RCC 7860 (cell line): ENCODE measurements at regions not wholly inside any gene's neighbourhood (a gene's known extent, or its start where the extent isn't known, plus 50 kb on each side); places are given as distances from the start of the nearest gene placed in this dataset.
"Not testable (repeated sequence)": the region's sequence is repeated elsewhere in the genome, so short reads cannot be mapped to it uniquely, and the experiment has no call there.

ENCODE experiments used
- DNase-seq: peaks from one replicate; pipeline ENCODE4 v3.0.0-alpha.2; 2015; ENCODE audit warnings: low spot score
- FAIRE-seq: peaks from 2 replicates; lab custom pipeline; 2012; peaks lifted over from hg19 to GRCh38; lab: Jason Lieb, UNC

DNA sequence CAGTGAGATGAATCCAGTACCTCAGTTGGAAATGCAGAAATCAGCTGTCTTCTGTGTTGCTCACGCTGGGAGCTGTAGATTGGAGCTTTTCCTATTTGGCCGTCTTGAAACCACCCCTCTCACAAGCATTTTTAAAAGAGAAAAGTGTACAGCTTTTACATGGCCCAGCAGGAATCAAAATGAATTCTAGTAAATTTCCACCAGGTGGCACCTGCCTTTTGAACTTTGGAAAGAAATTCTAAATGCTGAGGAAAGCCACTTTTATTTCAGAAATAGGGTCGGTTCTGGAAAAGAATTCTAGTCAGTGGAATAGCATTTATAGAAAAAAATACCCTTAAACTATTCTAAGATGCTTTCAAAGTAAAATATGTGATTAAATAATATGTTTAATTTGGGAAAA lies 647.8 kb downstream of the CD109 start:
- DNase-seq (no peak), FAIRE-seq (no peak)

DNA sequence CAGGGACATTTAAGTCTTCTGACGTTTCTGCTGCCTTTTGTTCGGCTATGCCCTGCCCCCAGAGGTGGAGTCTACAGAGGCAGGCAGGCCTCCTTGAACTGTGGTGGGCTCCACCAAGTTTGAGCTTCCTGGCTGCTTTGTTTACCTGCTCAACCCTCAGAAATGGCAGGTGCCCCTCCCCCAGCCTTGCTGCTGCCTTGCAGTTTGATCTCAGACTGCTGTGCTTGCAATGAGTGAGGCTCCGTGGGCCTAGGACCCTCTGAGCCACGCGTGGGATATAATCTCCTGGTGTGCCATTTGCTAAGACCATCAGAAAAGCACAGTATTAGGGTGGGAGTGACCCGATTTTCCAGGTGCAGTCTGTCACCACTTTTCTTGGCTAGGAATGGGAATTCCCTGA lies 647.3 kb downstream of the CD109 start:
- FAIRE-seq, DNase-seq: not testable (repeated sequence)

DNA sequence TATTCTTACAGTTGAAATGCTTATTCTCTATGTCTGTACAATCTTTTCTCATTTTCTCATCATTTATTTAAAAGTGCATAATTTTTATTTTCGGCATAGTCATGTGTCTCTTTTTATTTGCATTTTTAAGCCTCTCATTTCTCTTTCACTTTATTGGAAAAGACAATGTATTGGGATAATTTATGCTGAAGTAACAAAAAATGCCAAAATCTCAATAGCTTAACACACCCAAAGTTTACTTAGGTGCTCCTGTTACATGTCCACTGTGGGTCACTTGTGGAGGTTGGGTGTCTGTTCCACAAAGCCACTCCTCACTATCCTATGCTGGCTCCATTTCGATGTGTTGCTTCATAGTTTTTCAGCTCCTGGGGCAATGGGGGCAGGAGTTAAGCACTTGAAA lies 638.7 kb downstream of the CD109 start:
- DNase-seq = no peak
- FAIRE-seq = no peak

DNA sequence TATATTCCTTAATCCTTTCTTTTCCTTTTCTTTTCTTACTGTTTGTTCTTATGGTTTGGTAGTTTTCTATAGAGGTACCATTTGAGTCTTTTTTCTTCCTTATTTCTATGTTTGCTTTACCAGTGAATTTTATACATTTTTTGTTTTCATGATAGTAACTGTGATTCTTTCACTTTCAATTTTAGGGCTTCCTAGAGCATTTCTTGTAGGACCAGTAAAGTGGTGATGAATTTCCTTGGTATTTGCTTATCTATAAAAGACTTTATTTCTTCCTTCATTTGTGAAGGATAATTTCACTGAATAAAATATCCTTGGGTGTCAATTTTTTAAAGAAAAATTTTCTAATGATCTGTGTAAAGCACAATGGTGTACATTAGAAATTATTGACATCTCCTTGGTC lies 637.4 kb downstream of the CD109 start:
- DNase-seq (no peak), FAIRE-seq (no peak)

DNA sequence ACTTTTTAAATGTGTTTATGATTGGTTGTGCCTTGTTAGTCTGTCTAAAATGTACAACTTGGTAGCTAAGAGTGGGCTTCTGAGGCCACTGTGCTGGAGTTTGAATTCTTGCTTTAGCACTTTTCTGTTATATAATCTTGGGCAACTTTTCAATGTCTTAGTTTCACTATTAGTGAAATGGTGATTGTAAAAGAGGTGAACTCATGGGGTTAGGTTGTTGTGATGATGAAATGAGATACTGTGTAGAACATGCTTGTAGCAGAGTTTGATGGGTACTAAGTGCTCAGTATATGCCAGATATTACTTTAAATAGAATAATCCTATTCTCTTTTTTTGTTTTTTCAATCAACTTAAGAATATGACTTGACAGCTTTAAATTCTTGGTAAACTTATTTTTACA lies 624.7 kb downstream of the CD109 start:
- no peak for FAIRE-seq
- DNase-seq = no peak

DNA sequence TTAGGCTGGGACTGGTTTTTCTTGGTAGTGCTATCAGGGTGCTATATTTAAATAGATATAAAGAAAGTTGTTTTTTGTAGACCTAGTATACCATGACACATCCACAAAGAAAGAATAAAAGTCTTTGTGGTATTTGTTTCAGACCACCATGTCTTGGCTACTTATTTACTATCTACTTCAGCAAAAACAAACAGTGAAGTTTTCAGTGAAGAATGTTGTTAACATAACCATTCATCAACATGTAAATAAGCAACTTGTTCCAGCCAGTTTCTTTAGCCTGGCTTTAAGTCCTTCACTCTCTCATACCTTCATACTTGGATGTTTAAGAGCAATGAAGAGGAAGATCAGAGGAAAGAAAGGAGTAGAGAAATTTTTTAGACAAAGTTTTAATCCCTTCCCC lies 624.1 kb downstream of the CD109 start:
- FAIRE-seq (no peak), DNase-seq (no peak)

DNA sequence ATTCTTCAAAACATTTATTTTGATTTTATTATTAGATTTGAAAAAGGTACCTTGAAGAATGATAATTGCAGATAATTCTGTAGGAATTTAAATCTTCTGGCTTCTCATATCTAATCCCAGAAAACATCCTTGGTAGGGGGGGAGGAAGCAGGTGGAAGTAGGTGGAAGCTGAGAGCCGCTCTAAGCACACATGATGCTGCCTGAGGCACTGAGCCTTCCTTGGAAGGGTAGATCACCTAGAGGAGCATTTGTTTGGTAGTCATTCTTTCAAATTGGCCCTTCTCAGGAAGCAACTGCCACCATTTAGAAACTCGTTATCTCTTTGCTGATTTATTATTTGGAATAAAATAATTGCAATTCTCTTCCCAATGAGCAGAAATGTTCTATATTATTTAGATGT lies 623.3 kb downstream of the CD109 start:
- no peak for FAIRE-seq
- no peak for DNase-seq

DNA sequence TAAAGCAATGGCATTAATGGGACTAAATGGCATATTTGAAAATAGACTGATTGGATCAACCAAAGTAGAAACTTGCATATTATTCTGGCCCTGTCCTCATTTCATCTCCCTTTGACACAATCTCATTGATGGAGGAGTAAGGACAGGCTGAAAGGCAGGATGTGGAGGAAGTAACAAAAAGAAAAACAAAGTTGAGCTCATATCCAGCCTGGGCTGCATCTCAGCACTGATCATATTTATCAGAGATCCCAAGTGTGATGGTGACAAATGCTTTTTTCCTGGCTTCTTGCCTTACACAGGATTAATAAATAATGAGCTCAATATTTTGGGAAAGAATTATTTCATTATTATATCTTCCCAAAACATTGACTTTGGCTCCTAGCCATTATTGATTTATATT lies 622.7 kb downstream of the CD109 start:
- DNase-seq = no peak
- no peak for FAIRE-seq

DNA sequence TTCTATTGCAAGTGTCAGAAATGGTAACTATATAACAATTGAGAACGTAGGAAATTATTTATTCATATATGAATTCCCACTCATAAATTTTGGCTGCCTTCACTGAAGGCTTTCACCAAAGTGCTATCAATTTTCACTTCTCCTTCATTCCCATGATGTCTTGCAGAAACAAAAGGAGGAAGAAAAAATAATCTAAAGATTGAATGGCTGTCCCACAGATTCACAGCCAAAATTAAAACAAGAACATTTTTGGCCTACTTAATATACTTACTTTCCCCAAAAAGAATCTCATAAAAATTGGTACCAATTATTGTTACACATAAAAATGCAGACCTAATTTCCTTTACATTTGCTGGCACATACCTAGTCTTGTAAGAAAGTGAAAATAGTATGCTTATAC lies 616.1 kb downstream of the CD109 start:
- FAIRE-seq (no peak), DNase-seq (no peak)

DNA sequence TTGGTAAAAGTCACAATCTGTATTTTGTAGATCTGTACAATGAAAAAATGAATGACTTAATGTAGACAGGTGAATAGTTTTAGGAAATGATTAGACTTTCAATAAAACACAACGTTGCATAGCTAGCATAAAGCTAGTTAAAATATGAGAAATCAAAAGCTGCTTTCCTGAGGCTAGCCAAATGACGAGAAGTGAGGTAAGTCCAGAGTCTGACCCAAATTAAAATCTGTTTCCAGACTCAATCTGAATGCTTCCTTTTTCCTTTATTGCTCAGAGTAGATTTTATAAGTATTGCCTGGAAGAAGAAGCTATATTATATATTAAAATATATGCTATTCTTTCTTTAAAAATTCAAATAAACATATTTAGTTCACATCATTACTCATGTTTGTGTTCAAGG lies 615.4 kb downstream of the CD109 start:
- DNase-seq (no peak), FAIRE-seq (no peak)

DNA sequence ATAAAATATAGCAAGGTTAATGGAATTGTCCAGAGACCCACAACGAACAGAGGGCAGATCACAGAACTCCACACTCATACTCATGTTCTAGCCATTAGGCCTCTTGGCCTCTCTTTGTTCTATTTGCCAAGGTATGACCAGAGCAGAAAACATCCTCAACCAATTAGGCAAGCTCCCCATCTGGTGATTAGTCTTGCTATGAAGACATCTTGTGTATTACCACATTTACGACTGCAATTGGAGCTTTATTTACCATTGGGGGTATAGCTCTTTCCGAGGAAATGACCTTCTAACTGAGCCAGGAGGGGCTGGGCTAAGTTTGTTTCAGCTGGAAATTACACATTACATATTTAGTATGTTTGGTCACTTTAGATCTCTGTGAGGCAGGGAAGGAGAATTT lies 593.9 kb downstream of the CD109 start:
- FAIRE-seq (no peak), DNase-seq (no peak)

DNA sequence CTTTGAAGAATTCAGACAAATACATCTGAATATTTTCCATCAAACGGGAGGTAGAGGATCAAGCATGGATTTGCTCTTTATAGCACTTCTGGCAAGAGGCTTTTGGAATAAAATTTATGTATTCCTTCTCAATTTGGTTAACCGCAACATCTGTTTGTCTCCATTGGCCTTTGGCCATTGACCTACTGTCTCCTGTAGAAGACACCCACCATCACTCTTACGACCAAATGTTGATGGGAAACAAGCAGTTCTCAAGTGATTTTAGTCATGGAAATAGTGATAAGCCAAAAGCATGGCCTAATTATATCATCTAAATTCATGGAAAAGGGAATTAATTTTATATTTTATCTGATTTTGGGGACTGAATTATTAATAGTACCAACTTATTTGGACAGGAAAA lies 591.9 kb downstream of the CD109 start:
- FAIRE-seq (no peak), DNase-seq (no peak)

DNA sequence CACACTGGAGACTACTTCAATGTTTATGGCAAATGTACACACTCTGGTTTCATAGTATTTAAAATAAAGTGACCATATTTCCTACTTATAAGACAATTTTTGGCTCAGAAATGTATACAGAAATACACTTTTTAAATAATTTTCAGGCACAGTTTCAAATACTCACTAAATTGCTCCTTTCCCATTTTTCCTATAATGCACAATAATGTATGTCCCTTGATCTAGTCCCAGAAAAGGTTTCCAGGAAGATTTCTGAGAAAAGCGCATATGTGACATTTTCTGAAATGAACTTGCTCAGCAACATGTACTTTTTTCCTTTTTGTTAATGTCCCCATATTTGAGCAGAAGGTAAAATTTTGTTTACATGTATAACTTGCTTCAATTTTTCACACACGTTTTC lies 591.4 kb downstream of the CD109 start:
- no peak for FAIRE-seq
- no peak for DNase-seq

DNA sequence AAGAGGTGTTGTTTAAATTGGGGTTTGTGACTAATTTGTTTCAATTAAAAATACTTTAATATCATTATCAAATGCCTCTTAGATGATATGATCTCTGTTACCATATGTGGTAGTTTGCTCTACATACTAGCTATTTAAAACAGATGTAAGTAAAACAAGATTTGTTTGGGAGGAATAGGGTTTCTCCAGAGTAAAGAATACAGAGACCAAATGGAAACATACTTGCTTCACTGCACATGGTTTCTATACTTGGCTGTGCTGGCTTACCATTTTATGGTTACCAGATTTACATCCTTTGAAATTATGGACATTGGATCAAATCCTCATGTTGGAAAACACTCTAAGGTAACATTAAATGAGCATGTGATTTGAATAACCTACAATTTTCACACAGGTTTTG lies 588.3 kb downstream of the CD109 start:
- no peak for DNase-seq
- FAIRE-seq = no peak

DNA sequence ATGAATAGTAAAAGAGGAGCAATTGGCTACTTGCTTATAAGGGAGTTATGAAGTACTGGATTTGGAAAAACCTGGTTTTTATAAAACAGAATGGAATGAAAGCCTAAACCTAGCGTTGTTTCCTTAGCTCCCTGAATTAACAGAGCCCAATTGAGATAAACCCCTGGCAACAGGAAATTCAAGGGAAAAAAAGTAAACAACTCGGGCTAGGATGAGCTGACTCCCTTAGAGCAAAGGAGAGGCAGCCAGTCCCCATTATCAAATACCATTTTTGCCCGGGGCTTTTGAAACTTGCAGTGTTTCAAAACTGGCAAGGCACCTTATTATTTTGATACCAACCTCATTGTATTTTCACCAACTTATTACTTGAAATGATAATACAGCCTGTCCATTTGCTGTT lies 587.5 kb downstream of the CD109 start:
- no peak for DNase-seq
- no peak for FAIRE-seq

DNA sequence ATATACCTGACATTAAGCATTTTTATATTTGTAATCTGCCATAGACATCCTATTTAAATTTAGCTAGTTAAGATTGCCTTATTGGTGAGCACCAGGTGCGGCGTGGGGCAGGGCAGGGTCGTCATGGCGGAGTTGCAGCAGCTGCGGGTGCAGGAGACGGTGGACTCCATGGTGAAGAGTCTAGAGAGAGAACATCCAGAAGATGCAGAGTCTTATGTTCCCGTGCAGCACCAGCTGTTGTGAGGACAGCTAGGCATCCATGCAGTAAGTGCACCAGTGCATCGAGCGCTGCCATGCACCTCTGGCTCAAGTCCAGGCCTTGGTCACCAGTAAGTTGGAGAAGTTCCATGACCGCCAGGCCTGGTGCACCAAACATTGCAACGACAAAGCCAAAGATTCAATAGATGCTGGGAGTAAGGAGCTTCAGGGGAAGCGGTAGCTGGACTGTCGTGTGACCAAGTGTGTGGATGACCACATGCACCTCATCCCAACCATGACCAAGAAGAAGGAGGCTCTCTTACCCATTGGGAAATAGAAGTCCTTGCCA lies 586.2 kb downstream of the CD109 start:
- DNase-seq (no peak), FAIRE-seq (no peak)

DNA sequence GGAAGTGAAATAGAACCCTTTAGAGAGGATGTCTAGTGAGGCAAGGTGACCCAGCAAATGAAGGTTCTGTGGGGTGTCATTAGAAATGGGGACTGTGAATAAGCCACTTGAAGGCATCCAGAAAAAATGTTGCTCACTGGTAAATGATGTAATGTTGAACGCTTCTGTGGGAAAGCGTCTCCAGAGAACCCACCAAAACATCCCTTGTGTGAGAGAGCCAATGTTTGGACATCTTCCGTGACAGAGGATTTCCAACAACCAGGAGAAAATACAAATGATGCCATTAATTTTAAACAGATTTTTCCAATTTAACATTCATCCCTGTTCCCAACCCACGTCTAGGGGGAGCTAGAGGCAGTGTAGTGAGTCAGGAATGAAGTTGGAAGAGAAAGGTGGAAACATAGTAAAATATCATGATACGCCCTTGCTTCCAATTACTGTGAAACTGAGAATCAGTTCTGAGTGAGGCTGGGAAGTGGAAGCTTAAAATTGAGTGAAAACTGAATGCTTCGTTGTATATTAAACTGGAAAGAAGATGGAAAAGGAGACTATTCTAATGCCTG lies 584.2 kb downstream of the CD109 start:
- DNase-seq = no peak
- no peak for FAIRE-seq

DNA sequence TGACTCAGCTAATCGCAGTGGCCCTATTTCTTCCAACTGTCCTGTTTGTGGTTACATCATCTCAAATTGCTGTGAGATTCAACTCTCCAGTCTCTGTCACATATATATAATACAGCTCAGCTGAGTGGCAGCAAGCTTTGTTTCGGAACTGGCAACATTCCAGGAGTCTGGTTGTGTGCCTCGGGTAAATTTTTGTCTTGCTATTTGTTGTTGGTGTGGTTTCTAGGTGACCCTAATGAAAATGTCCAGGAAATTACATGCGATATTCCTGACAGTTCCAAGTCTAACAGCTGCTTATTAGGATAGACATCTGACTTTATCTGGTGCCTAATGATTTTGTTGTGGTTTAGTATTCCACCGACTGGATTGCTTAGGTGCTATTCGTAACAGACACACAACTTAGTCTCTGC lies 581.8 kb downstream of the CD109 start:
- no peak for FAIRE-seq
- no peak for DNase-seq

DNA sequence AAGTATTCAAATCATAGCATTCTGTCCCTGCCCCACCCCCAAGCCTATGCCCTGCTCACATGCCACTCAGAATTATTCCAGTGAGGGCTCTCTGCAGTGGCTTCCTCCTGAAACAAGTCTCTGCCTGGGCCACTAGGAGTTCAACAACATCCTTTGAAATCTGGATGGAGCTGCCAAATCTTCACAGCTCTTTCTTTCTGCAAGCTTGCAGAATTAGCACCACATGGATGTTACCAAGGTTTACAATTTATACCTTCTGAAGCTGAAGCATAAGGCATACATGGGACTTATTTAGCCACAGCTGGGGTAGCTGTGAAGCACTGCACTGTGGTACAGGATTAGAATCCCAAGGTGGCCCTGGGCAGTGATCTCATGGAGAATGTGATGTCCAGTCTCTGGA lies 577.5 kb downstream of the CD109 start:
- FAIRE-seq (no peak), DNase-seq (no peak)

DNA sequence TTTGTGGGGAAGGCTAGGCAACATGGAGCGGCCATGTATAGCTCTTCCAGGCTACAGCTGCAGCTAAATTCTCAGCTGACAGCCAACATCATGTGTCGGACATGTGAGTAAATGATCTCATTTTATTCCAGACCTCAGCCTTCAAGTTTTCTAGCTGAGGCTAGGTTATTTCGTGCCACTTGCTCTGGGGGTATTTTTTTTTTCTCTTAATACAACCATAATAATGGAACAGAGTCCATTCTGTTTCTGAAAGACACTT lies 573.5 kb downstream of the CD109 start:
- DNase-seq (no peak), FAIRE-seq (no peak)

DNA sequence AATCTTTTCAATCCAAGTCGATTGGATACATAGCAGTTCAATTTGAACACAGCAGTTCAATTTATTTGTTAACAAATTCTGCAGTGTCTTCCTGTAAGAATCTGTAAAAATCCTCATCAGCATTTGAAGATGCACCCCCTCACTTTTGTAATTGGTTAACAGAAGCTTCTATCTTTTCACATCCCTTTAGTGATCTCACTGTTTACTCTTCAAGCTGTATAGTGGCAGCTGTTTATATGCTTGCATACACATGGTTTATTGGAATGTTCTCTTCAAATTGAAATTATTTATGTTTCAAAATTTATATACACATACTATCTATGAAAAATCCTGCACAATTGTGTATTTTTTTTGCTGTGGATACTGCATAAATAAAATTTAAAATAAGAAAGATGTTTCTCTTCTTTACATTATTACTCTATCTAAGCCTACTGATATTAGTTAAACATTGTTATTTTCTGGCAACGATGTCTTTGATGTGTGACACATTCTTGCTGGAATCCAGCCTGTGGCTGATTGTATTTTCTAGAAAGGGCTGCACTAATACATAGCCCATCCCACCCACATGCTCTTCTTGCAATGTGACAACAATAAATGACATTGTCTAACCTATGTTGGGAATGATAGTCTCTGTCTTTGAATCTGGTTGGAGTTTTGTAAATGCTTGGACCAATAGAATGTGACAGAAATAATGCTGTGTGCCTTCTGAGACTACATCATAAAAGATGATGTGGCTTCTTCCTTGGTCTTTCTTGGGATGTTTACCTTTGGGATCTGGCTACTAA lies 573.0 kb downstream of the CD109 start:
- DNase-seq (no peak), FAIRE-seq (no peak)

DNA sequence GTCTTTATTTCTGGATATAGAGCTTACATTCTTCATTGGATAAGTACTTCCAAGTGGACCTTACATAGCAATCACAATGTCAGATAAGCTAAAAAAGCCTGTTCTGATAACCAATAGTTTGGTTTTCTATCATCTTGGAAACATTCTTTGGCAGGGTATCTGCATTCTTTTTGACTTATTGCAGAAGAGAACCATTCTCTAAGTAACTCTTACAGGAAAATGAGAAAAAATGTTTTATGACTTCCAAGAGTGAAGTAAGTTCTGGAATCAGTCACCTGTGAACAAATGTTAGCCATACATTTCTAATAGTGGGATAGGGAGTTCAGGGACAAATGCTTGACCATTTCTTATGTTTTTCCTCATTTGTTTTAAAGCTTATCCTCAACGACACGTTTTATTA lies 564.0 kb downstream of the CD109 start:
- DNase-seq = no peak
- FAIRE-seq = no peak

DNA sequence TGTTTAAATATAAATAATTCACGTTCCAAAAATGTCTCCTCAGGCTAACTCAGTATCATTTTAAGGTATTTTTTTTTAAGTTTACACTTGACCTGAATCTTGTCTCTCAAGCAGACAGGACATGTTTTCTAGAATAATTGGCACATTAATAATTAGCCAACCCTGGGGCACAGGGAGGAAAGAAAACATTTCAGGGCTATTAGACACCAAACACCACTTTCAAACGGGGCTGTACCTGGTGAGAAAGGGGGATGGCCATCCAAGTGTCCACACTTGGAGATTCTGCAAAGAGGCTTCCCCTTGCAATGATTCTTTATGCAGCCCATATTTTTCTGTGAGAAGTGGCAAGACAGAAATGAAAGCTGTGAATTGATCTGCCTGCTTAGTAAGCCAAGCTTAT lies 560.8 kb downstream of the CD109 start:
- DNase-seq (no peak), FAIRE-seq (no peak)
